Neural cell (in vitro differentiated cells): ENCODE measurements at regions not wholly inside any gene's neighbourhood (a gene's known extent, or its start where the extent isn't known, plus 50 kb on each side); places are given as distances from the start of the nearest gene placed in this dataset.

Experiments
- H2AFZ ChIP-seq: fragments of 200-600, 300-800 bp; sonication (generic), shearing (Covaris generic); 2 replicates; pipeline ENCODE4 v1.6.0; 2014; ENCODE audit warnings: low read depth, mild to moderate bottlenecking, antibody characterized with exemption, low read length, moderate library complexity
- H3F3A ChIP-seq: fragments of 200-600 bp; shearing (Covaris generic); 2 replicates; pipeline ENCODE4 v1.6.1; 2016; ENCODE audit warnings: mild to moderate bottlenecking, moderate library complexity, mixed read lengths, antibody characterized with exemption, low read length; ENCODE audit not compliant: insufficient read depth, poor library complexity, severe bottlenecking
- H3K27ac ChIP-seq: fragments of 200-600, 300-800 bp; sonication (generic), shearing (Covaris generic); 2 replicates; pipeline ENCODE4 v1.5.1; 2014; ENCODE audit warnings: mild to moderate bottlenecking, low read length, moderate library complexity
- H3K27me3 ChIP-seq: fragments of 300-800, 200-600 bp; sonication (generic), shearing (Covaris generic); 2 replicates; pipeline ENCODE4 v1.6.0; 2014; ENCODE audit warnings: mild to moderate bottlenecking, low read depth, low read length, moderate library complexity; ENCODE audit not compliant: insufficient read depth
- H3K36me3 ChIP-seq: fragments of 300-800, 200-600 bp; sonication (generic), shearing (Covaris generic); 2 replicates; pipeline ENCODE4 v1.5.1; 2014; ENCODE audit warnings: mild to moderate bottlenecking, antibody characterized with exemption, low read length, moderate library complexity; ENCODE audit not compliant: insufficient read depth
- H3K4me2 ChIP-seq: fragments of 300-800, 200-600 bp; sonication (generic), shearing (Covaris generic); 2 replicates; pipeline ENCODE4 v1.6.0; 2014; ENCODE audit warnings: mild to moderate bottlenecking, low read length
- H3K4me3 ChIP-seq: fragments of 300-800, 200-600 bp; sonication (generic), shearing (Covaris generic); 2 replicates; pipeline ENCODE4 v1.5.1; 2014; ENCODE audit warnings: mild to moderate bottlenecking, low read length, moderate library complexity
- H3K79me2 ChIP-seq: fragments of 200-600 bp; shearing (Covaris generic); replicated peaks from 2 replicates; pipeline ENCODE4 v1.6.0; 2014; ENCODE audit warnings: mild to moderate bottlenecking, low read length, moderate library complexity; ENCODE audit not compliant: insufficient read depth
- H3K9ac ChIP-seq: fragments of 300-800, 200-600 bp; sonication (generic), shearing (Covaris generic); 2 replicates; pipeline ENCODE4 v1.6.1; 2016; ENCODE audit warnings: mild to moderate bottlenecking, low read length, mixed read lengths
- H3K9me2 ChIP-seq: fragments of 200-600 bp; shearing (Covaris generic); 2 replicates; pipeline ENCODE4 v1.6.1; 2016; ENCODE audit warnings: mild to moderate bottlenecking, low read length, mixed read lengths; ENCODE audit not compliant: insufficient read depth
- H3K9me3 ChIP-seq: fragments of 200-600, 300-800 bp; sonication (generic), shearing (Covaris generic); 2 replicates; pipeline ENCODE4 v1.6.1; 2016; ENCODE audit warnings: mild to moderate bottlenecking, mixed run types, low read length, moderate library complexity, mixed read lengths
- H4K20me1 ChIP-seq: fragments of 200-600 bp; shearing (Covaris generic); 2 replicates; pipeline ENCODE4 v1.6.1; 2016; ENCODE audit warnings: mild to moderate bottlenecking, mixed run types; ENCODE audit not compliant: insufficient read depth
- EP300 ChIP-seq: fragments of 450-650 bp; conservative IDR thresholded peaks from 2 replicates; pipeline ENCODE4 v1.6.1; 2014; ENCODE audit warnings: antibody characterized with exemption, mild to moderate bottlenecking, moderate library complexity; ENCODE audit not compliant: poor library complexity, severe bottlenecking
- EZH2 ChIP-seq: fragments of 200-600, 300-800 bp; shearing (Covaris generic), sonication (generic); IDR thresholded peaks from 2 replicates; pipeline ENCODE4 v1.6.1; 2014; ENCODE audit warnings: antibody characterized with exemption, low read length, borderline replicate concordance, mild to moderate bottlenecking; ENCODE audit not compliant: insufficient read depth, poor library complexity, severe bottlenecking
- MXI1 ChIP-seq: fragments of 450-650 bp; conservative IDR thresholded peaks from 2 replicates; pipeline ENCODE4 v1.6.1; 2014; ENCODE audit warnings: antibody characterized with exemption, mild to moderate bottlenecking; ENCODE audit not compliant: poor library complexity, severe bottlenecking
- POLR2AphosphoS5 ChIP-seq: IDR thresholded peaks from 2 replicates; pipeline ENCODE4 v1.6.1; 2012
- RAD21 ChIP-seq: fragments of 450-650 bp; conservative IDR thresholded peaks from 2 replicates; pipeline ENCODE4 v1.6.1; 2014; ENCODE audit warnings: antibody characterized with exemption, mild to moderate bottlenecking, moderate library complexity
- SMC3 ChIP-seq: fragments of 450-650 bp; conservative IDR thresholded peaks from 2 replicates; pipeline ENCODE4 v1.6.1; 2014; ENCODE audit warnings: antibody characterized with exemption, mild to moderate bottlenecking, moderate library complexity; ENCODE audit not compliant: poor library complexity
- TAF1 ChIP-seq: IDR thresholded peaks from 2 replicates; pipeline ENCODE4 v1.6.1; 2012; ENCODE audit warnings: low read depth
- TF ChIP-seq, protein P1 (sequence below): fragments of 450-650 bp; IDR thresholded peaks from 2 replicates; pipeline ENCODE4 v1.5.1; 2014; ENCODE audit warnings: antibody characterized with exemption, mild to moderate bottlenecking, moderate library complexity; ENCODE audit not compliant: poor library complexity, severe bottlenecking
- TF ChIP-seq, protein P2 (sequence below): IDR thresholded peaks from 2 replicates; pipeline ENCODE4 v1.6.1; 2012; ENCODE audit warnings: borderline replicate concordance

DNA sequence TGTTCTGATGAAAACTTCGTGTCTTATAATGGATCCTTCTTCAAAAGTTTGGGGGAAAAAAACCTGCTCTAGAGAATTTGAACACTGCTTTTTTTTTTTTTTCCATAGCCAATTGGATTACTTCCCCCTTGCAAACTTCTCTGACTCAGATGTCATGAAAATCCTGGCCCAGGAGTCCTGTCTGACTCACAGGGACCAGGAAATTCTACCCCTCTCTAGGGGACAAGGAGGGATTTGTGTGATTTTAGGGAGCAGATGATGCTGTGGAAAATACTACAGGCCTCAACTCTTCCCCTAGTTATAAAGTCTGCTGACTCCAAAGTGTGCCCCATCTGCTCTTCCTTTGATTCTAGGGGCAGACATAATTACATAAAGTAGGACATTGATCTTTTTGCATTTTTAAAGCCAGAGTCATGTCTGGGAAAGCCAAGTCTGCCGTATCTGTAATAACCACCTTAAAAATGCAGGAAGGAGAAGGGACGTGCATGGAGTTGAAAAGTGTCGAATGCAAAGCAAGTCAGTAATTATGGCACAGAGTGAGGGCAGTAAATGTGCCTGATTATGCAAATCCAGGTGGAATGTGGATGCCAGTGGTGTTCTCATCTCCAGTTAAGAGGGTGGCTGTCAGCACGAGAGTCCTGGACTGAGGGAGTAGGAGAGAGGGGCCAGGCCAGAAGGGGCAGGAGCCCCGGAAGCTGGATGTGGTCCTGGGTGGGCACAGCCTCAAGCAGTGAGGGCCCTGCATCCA is 144.3 kb upstream of the SULF2 start:
- Histone ChIP-seq H3K9me3 (no peaks in the 10 kb centered on the region), H3K27ac (no peak overlapping the region), H3K79me2 (no peaks in the 10 kb centered on the region), H3K27me3 (no peaks in the 10 kb centered on the region), H3K4me3 (no peak overlapping the region), H3K9ac (no peak overlapping the region), H3F3A (no peaks in the 10 kb centered on the region), H2AFZ (no peak overlapping the region), H3K4me2 (no peak overlapping the region), H4K20me1 (no peaks in the 10 kb centered on the region), H3K36me3 (no peaks in the 10 kb centered on the region), H3K9me2 (no peaks in the 10 kb centered on the region)
- no peak for TF ChIP-seq SMC3
- TF ChIP-seq RAD21: no peak
- no peak for TF ChIP-seq EZH2
- no peak for TF ChIP-seq EP300
- TF ChIP-seq, protein P1, sequence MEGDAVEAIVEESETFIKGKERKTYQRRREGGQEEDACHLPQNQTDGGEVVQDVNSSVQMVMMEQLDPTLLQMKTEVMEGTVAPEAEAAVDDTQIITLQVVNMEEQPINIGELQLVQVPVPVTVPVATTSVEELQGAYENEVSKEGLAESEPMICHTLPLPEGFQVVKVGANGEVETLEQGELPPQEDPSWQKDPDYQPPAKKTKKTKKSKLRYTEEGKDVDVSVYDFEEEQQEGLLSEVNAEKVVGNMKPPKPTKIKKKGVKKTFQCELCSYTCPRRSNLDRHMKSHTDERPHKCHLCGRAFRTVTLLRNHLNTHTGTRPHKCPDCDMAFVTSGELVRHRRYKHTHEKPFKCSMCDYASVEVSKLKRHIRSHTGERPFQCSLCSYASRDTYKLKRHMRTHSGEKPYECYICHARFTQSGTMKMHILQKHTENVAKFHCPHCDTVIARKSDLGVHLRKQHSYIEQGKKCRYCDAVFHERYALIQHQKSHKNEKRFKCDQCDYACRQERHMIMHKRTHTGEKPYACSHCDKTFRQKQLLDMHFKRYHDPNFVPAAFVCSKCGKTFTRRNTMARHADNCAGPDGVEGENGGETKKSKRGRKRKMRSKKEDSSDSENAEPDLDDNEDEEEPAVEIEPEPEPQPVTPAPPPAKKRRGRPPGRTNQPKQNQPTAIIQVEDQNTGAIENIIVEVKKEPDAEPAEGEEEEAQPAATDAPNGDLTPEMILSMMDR: no peak

DNA sequence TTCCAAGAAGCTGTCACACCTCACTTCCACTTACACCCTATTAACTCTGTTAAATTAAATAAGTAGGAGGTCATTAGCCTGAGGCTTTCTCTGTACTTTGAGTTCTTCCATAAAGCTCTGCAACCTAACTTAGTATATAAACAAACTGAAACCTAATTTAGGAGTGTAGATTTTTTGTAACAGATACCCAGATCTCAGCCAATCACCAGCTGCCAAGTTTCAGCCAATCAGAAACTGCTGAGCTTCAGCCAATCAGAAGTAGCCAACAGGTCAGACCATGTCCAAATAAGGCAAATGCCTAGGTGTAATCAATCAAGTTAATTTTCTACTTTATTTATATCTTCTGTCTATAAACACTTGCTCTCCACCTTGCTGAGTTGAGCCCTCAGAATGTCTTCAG is 142.7 kb upstream of the SULF2 start:
- Histone ChIP-seq H3K9ac (no peak overlapping the region), H4K20me1 (no peaks in the 10 kb centered on the region), H3K27me3 (no peaks in the 10 kb centered on the region), H3K4me3 (no peak overlapping the region), H3F3A (no peaks in the 10 kb centered on the region), H3K9me2 (no peaks in the 10 kb centered on the region), H3K79me2 (no peaks in the 10 kb centered on the region), H2AFZ (no peak overlapping the region), H3K27ac (no peak overlapping the region), H3K36me3 (no peaks in the 10 kb centered on the region), H3K4me2 (no peak overlapping the region), H3K9me3 (no peaks in the 10 kb centered on the region)
- TF ChIP-seq SMC3 (no peak), EP300 (no peak), EZH2 (no peak), POLR2AphosphoS5 (no peak), TAF1 (no peak), MXI1 (no peak), RAD21 (no peak)
- TF ChIP-seq, protein P2, sequence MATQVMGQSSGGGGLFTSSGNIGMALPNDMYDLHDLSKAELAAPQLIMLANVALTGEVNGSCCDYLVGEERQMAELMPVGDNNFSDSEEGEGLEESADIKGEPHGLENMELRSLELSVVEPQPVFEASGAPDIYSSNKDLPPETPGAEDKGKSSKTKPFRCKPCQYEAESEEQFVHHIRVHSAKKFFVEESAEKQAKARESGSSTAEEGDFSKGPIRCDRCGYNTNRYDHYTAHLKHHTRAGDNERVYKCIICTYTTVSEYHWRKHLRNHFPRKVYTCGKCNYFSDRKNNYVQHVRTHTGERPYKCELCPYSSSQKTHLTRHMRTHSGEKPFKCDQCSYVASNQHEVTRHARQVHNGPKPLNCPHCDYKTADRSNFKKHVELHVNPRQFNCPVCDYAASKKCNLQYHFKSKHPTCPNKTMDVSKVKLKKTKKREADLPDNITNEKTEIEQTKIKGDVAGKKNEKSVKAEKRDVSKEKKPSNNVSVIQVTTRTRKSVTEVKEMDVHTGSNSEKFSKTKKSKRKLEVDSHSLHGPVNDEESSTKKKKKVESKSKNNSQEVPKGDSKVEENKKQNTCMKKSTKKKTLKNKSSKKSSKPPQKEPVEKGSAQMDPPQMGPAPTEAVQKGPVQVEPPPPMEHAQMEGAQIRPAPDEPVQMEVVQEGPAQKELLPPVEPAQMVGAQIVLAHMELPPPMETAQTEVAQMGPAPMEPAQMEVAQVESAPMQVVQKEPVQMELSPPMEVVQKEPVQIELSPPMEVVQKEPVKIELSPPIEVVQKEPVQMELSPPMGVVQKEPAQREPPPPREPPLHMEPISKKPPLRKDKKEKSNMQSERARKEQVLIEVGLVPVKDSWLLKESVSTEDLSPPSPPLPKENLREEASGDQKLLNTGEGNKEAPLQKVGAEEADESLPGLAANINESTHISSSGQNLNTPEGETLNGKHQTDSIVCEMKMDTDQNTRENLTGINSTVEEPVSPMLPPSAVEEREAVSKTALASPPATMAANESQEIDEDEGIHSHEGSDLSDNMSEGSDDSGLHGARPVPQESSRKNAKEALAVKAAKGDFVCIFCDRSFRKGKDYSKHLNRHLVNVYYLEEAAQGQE: no peak
- TF ChIP-seq, protein P1: no peak
